Astrocyte of the spinal cord (primary cell): ENCODE measurements at regions not wholly inside any gene's neighbourhood (a gene's known extent, or its start where the extent isn't known, plus 50 kb on each side); places are given as distances from the start of the nearest gene placed in this dataset.

Experiments used
- DNase-seq: peaks from one replicate; pipeline ENCODE4 v3.0.0; 2011; ENCODE audit warnings: low read depth, low spot score
- H3K4me3 ChIP-seq: 2 replicates; pipeline ENCODE4 v1.5.1; 2011; ENCODE audit warnings: low read depth, mild to moderate bottlenecking, low read length, moderate library complexity
- in situ Hi-C: cut with HindIII; loops from 2 replicates; pipeline ENCODE4 v1.10.0; 2017; ENCODE audit warnings: low sequenced_read_pairs
- TF ChIP-seq, protein P1 (sequence below): IDR thresholded peaks from 2 replicates; pipeline ENCODE4 v1.5.1; 2012; ENCODE audit warnings: low read depth, mild to moderate bottlenecking, low read length, inconsistent platforms

DNA sequence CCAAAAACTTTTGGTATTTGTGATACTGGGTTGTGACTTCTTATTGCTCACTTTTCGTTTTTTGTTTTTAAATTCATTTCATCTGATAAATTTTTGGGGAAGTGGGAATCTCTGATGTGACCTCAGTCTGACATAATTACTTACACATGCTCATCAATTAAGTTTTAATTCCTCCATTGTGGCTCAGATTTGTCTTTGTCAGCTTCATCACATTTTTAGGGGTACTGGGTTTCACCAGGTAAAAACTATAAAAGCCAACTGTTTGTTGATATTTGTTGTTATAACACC lies 425.3 kb upstream of the TGFBR2 start:
- TF ChIP-seq, protein P1, sequence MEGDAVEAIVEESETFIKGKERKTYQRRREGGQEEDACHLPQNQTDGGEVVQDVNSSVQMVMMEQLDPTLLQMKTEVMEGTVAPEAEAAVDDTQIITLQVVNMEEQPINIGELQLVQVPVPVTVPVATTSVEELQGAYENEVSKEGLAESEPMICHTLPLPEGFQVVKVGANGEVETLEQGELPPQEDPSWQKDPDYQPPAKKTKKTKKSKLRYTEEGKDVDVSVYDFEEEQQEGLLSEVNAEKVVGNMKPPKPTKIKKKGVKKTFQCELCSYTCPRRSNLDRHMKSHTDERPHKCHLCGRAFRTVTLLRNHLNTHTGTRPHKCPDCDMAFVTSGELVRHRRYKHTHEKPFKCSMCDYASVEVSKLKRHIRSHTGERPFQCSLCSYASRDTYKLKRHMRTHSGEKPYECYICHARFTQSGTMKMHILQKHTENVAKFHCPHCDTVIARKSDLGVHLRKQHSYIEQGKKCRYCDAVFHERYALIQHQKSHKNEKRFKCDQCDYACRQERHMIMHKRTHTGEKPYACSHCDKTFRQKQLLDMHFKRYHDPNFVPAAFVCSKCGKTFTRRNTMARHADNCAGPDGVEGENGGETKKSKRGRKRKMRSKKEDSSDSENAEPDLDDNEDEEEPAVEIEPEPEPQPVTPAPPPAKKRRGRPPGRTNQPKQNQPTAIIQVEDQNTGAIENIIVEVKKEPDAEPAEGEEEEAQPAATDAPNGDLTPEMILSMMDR: no peak
- in situ Hi-C loops: no loop called here
- H3K4me3 ChIP-seq: no peak overlapping the region
- no peak for DNase-seq

DNA sequence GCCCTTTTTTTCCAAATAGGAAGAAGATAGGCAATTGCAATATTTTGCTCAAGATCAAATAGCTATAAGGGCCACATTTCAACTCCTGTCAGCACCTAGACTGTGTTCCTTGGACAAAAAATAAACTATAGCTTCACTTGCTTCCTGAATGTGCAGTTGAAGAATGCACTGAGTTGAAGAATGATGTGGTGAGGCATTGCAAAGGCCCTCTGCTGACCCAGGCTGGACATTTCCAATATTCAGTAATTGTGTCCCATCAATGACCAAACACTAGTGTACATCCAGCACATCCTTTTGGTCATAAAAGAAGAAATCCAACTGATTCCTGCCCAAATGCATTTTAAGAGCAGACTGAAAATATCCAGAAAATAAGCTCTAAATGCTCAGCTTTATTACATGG lies 424.8 kb upstream of the TGFBR2 start:
- TF ChIP-seq, protein P1: no peak
- DNase-seq: no peak
- no peak overlapping the region for H3K4me3 ChIP-seq
- in situ Hi-C loops: no loop called here

DNA sequence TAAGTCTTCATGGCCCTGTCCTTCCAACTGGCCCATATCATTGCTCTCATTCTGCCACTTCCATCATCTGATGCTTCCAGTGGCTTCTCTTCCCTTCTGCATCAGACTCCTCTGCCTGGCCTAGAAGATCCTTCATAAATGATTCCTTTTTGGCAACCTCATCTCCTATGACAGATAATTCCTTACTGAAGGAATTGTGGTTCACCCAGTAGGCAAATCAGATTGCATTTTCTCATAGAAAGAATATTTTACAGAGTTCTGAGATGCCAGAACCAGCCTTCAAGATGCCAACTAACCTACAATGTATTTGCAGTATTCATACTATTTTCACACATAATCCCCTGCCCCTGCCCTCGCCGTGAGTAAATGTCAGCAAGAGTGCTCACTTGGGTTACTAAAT lies 423.0 kb upstream of the TGFBR2 start:
- TF ChIP-seq, protein P1: no peak
- no peak for DNase-seq
- in situ Hi-C loops: no loop called here
- no peak overlapping the region for H3K4me3 ChIP-seq

DNA sequence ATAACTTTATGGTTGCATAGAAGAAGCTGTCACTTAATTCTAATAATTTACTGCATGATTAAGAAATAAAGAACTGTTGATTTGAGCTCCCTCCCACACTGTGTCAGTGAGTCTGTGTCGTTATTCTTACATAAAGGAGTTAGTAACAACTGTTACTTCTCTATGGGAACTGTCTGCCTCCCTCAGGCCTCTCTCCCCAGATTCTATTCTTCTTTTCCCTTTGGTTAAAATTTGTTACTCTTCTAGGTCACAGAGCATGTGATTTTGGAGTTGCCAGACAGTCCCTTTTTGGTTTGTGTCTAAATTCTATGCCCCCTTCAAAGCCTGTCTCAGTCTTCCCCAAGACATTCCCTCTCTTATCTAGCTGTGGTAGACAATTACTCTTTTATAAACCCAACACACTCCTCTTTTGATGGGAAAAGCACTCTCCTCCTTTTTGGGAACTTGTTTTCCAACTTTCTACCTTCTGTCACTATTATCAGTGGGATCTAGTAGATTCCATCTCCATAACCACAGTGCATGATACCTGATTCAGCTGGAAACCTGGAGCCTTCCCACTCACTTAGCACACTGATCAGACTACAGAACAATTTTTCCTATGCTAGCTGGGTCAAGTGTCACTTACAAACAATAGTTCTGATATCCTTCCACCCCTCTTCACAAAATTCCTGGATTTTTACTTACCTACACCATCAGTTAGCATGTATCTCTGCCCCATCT lies 422.1 kb upstream of the TGFBR2 start:
- no peak for DNase-seq
- H3K4me3 ChIP-seq: no peak overlapping the region
- in situ Hi-C loops: no loop called here
- TF ChIP-seq, protein P1: no peak

DNA sequence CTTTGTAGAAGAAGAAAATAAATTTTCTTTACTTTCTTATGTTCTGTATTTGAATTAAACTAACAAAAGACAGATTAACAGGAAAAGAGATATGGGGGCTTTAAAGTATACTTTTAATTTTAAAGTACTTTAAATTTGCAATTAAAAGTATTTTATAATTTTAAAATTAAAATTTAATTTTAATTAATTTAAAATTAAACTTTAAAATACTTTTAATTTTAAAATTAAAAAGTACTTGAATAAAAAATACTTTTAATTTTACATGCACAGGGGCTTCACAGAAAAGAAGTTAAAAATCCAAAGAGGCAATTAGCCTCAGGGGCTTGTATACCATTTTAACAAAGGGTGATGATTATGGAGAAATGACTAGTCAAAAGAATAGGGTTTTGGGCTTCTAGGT lies 420.5 kb upstream of the TGFBR2 start:
- no peak for DNase-seq
- no peak overlapping the region for H3K4me3 ChIP-seq
- in situ Hi-C loops: no loop called here
- TF ChIP-seq, protein P1: no peak

DNA sequence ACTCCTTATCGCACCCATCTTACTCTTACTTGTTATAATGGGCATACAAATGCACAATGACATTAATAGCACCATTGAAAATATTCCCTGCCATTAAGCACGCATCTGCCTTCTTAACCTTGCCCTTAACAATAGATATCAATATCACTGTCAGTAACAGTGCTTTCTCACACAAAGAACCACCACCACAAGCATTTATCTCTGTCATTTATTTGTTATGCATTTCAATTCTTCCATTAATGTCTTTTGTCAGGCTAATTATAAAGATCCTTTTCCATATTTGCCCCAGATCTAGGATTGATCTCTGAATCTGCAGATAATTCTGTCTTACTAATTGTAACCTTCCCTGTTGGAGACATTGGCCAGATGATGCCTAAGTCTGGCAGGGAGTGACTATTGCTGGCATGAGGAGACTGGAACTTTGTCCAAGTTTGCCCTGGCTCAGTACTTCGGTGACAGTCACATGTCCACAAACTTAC lies 419.6 kb upstream of the TGFBR2 start:
- H3K4me3 ChIP-seq: no peak overlapping the region
- in situ Hi-C loops: no loop called here
- DNase-seq: no peak
- TF ChIP-seq, protein P1: no peak
